HEK293T (cell line): ENCODE measurements at regions not wholly inside any gene's neighbourhood (a gene's known extent, or its start where the extent isn't known, plus 50 kb on each side); places are given as distances from the start of the nearest gene placed in this dataset.

Experiments
- CTCF ChIA-PET: fragments of 350-600 bp; formaldehyde crosslinking; extraction: SDS; loops from one replicate; lab custom pipeline; 2021; ENCODE audit warnings: antibody characterized with exemption, inconsistent platforms; lab: Yijun Ruan, JAX
- POLR2A ChIA-PET: fragments of 350-600 bp; formaldehyde crosslinking; extraction: SDS; loops from one replicate; lab custom pipeline; 2020; ENCODE audit warnings: antibody characterized with exemption, inconsistent platforms; lab: Yijun Ruan, JAX
- DNase-seq: peaks from one replicate; pipeline ENCODE4 v3.0.0; 2012; ENCODE audit warnings: mixed read lengths; ENCODE audit errors: extremely low spot score
- ARNT ChIP-seq: fragments of 450-650 bp; IDR thresholded peaks from 2 replicates; pipeline ENCODE4 v1.6.1; 2017; ENCODE audit warnings: mild to moderate bottlenecking
- BHLHE40 ChIP-seq: fragments of 450-650 bp; IDR thresholded peaks from 2 replicates; pipeline ENCODE4 v1.6.1; 2016; ENCODE audit warnings: mild to moderate bottlenecking, moderate library complexity, borderline replicate concordance
- CTBP1 ChIP-seq: fragments of 450-650 bp; IDR thresholded peaks from 2 replicates; pipeline ENCODE4 v1.6.1; 2016; ENCODE audit warnings: borderline replicate concordance
- ELF4 ChIP-seq: fragments of 450-650 bp; IDR thresholded peaks from 2 replicates; pipeline ENCODE4 v1.6.1; 2017; ENCODE audit warnings: antibody characterized with exemption
- FOXA1 ChIP-seq: fragments of 450-650 bp; IDR thresholded peaks from 2 replicates; pipeline ENCODE4 v1.6.1; 2016; ENCODE audit warnings: mild to moderate bottlenecking
- FOXK2 ChIP-seq: fragments of 450-650 bp; IDR thresholded peaks from 2 replicates; pipeline ENCODE4 v1.6.1; 2016; ENCODE audit warnings: mild to moderate bottlenecking
- FOXM1 ChIP-seq: fragments of 450-650 bp; IDR thresholded peaks from 2 replicates; pipeline ENCODE4 v1.6.1; 2017; ENCODE audit warnings: mild to moderate bottlenecking, borderline replicate concordance
- HDGF ChIP-seq: fragments of 450-650 bp; IDR thresholded peaks from 2 replicates; pipeline ENCODE4 v1.6.1; 2017; ENCODE audit warnings: antibody characterized with exemption, borderline replicate concordance
- L3MBTL2 ChIP-seq: fragments of 450-650 bp; conservative IDR thresholded peaks from 2 replicates; pipeline ENCODE4 v1.6.1; 2016; ENCODE audit warnings: mild to moderate bottlenecking
- LEF1 ChIP-seq: fragments of 450-650 bp; IDR thresholded peaks from 2 replicates; pipeline ENCODE4 v1.6.1; 2017; ENCODE audit warnings: mild to moderate bottlenecking, borderline replicate concordance
- NFRKB ChIP-seq: fragments of 450-650 bp; IDR thresholded peaks from 2 replicates; pipeline ENCODE4 v1.6.1; 2016; ENCODE audit warnings: mild to moderate bottlenecking, moderate library complexity
- PKNOX1 ChIP-seq: fragments of 450-650 bp; IDR thresholded peaks from 2 replicates; pipeline ENCODE4 v1.6.1; 2016
- SP1 ChIP-seq: fragments of 450-650 bp; IDR thresholded peaks from 2 replicates; pipeline ENCODE4 v1.6.1; 2017
- SUZ12 ChIP-seq: fragments of 450-650 bp; IDR thresholded peaks from 2 replicates; pipeline ENCODE4 v1.6.1; 2016; ENCODE audit warnings: mild to moderate bottlenecking
- TARDBP ChIP-seq: fragments of 450-650 bp; IDR thresholded peaks from 2 replicates; pipeline ENCODE4 v1.6.1; 2016
- ZNF384 ChIP-seq: fragments of 450-650 bp; IDR thresholded peaks from 2 replicates; pipeline ENCODE4 v1.6.1; 2016

- ChIA-PET CTCF (no interaction called here), POLR2A (no interaction called here)
- DNase-seq: no peak
- no peak for TF ChIP-seq L3MBTL2
- TF ChIP-seq LEF1: no peak
- no peak for TF ChIP-seq SUZ12
- TF ChIP-seq CTBP1: no peak
- TF ChIP-seq SP1: no peak
- no peak for TF ChIP-seq FOXA1
- TF ChIP-seq ZNF384: no peak
- TF ChIP-seq ARNT: no peak
- TF ChIP-seq HDGF: no peak
- TF ChIP-seq NFRKB: no peak
- no peak for TF ChIP-seq ELF4
- no peak for TF ChIP-seq TARDBP
- no peak for TF ChIP-seq PKNOX1
- no peak for TF ChIP-seq FOXK2
- no peak for TF ChIP-seq FOXM1
- no peak for TF ChIP-seq BHLHE40
These were observed 722.5 kb upstream of the API5 start for GRCh38 chr11:42589286-42589685.

- TF ChIP-seq ELF4 (no peak), FOXA1 (no peak), ZNF384 (no peak), ARNT (no peak), L3MBTL2 (no peak), FOXM1 (no peak), NFRKB (no peak), TARDBP (no peak), PKNOX1 (no peak), FOXK2 (no peak), SUZ12 (no peak), CTBP1 (no peak), SP1 (no peak)
- CTCF ChIA-PET: no interaction called here
- DNase-seq: no peak
- POLR2A ChIA-PET: no interaction called here
These were observed 720.0 kb upstream of the API5 start for GRCh38 chr11:42591841-42592240.

- POLR2A ChIA-PET: no interaction called here
- no peak for TF ChIP-seq ZNF384
- no peak for TF ChIP-seq ELF4
- TF ChIP-seq SP1: no peak
- TF ChIP-seq FOXM1: no peak
- TF ChIP-seq LEF1: no peak
- TF ChIP-seq CTBP1: no peak
- CTCF ChIA-PET: no interaction called here
- DNase-seq: no peak
These were observed 718.4 kb upstream of the API5 start for GRCh38 chr11:42593441-42593840.

GRCh38 chr11:42595876-42596275, 715.9 kb upstream of the API5 start:
- TF ChIP-seq PKNOX1 (no peak), ARNT (no peak), CTBP1 (no peak), FOXK2 (no peak), FOXM1 (no peak), L3MBTL2 (no peak), LEF1 (no peak), NFRKB (no peak), TARDBP (no peak), FOXA1 (no peak), SUZ12 (no peak), SP1 (no peak)
- POLR2A ChIA-PET: no interaction called here
- CTCF ChIA-PET: no interaction called here
- DNase-seq: no peak

GRCh38 chr11:42596576-42597145, 715.1 kb upstream of the API5 start:
- TF ChIP-seq CTBP1: no peak
- TF ChIP-seq FOXA1: no peak
- TF ChIP-seq ELF4: no peak
- no peak for TF ChIP-seq L3MBTL2
- TF ChIP-seq TARDBP: no peak
- no peak for TF ChIP-seq FOXM1
- TF ChIP-seq HDGF: no peak
- TF ChIP-seq BHLHE40: no peak
- ChIA-PET CTCF (no interaction called here), POLR2A (no interaction called here)
- no peak for DNase-seq

GRCh38 chr11:42598341-42598740, 713.5 kb upstream of the API5 start:
- POLR2A ChIA-PET: no interaction called here
- TF ChIP-seq NFRKB (no peak), BHLHE40 (no peak), LEF1 (no peak), SP1 (no peak), TARDBP (no peak), HDGF (no peak), CTBP1 (no peak), ZNF384 (no peak)
- CTCF ChIA-PET: no interaction called here
- DNase-seq: no peak
